ENCODE measurements at regions not wholly inside any gene's neighbourhood (a gene's known extent, or its start where the extent isn't known, plus 50 kb on each side); places are given as distances from the start of the nearest gene placed in this dataset.

DNA sequence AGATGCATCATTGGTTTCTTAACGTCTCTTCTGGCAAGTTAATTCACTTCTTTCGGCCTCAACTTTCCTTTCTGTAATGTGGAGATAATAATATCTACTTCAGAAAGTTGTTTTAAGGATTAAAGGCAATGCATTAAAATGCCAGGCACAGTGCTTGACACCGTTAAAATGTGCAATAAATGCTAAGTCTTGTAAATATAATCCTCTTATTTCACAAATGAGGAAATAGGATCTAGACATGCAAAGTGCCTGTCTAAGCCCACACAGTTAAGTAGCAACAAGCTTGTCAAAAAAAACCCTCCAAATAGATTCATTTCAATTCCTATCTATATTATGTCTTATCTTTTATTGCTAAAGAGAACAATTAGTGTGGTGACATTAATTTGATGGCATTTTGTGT is 86.4 kb upstream of the TSC22D1 start (continued):
- TF ChIP-seq, protein P1, sequence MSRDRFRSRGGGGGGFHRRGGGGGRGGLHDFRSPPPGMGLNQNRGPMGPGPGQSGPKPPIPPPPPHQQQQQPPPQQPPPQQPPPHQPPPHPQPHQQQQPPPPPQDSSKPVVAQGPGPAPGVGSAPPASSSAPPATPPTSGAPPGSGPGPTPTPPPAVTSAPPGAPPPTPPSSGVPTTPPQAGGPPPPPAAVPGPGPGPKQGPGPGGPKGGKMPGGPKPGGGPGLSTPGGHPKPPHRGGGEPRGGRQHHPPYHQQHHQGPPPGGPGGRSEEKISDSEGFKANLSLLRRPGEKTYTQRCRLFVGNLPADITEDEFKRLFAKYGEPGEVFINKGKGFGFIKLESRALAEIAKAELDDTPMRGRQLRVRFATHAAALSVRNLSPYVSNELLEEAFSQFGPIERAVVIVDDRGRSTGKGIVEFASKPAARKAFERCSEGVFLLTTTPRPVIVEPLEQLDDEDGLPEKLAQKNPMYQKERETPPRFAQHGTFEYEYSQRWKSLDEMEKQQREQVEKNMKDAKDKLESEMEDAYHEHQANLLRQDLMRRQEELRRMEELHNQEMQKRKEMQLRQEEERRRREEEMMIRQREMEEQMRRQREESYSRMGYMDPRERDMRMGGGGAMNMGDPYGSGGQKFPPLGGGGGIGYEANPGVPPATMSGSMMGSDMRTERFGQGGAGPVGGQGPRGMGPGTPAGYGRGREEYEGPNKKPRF (IDR thresholded peaks at IDR 0.05; ENCODE audit: low read depth, low read length), result no peak
- TF ChIP-seq, protein P2, sequence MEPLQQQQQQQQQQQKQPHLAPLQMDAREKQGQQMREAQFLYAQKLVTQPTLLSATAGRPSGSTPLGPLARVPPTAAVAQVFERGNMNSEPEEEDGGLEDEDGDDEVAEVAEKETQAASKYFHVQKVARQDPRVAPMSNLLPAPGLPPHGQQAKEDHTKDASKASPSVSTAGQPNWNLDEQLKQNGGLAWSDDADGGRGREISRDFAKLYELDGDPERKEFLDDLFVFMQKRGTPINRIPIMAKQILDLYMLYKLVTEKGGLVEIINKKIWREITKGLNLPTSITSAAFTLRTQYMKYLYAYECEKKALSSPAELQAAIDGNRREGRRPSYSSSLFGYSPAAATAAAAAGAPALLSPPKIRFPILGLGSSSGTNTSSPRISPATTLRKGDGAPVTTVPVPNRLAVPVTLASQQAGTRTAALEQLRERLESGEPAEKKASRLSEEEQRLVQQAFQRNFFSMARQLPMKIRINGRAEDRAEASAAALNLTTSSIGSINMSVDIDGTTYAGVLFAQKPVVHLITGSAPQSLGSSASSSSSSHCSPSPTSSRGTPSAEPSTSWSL (CRISPR knock-in tag; IDR thresholded peaks at IDR 0.05; ENCODE audit: borderline replicate concordance), result no peak
- TF ChIP-seq POLR2AphosphoS2 (IDR thresholded peaks at IDR 0.05; ENCODE audit: low read length) (no peak), TCF7 (IDR thresholded peaks at IDR 0.05; ENCODE audit: borderline replicate concordance) (no peak)
- TF ChIP-seq, protein P3, sequence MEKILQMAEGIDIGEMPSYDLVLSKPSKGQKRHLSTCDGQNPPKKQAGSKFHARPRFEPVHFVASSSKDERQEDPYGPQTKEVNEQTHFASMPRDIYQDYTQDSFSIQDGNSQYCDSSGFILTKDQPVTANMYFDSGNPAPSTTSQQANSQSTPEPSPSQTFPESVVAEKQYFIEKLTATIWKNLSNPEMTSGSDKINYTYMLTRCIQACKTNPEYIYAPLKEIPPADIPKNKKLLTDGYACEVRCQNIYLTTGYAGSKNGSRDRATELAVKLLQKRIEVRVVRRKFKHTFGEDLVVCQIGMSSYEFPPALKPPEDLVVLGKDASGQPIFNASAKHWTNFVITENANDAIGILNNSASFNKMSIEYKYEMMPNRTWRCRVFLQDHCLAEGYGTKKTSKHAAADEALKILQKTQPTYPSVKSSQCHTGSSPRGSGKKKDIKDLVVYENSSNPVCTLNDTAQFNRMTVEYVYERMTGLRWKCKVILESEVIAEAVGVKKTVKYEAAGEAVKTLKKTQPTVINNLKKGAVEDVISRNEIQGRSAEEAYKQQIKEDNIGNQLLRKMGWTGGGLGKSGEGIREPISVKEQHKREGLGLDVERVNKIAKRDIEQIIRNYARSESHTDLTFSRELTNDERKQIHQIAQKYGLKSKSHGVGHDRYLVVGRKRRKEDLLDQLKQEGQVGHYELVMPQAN (IDR thresholded peaks at IDR 0.05; ENCODE audit: borderline replicate concordance), result no peak
